SK-N-SH treated with all-trans-retinoic acid at 6 μM for 48 hours (cell line): ENCODE measurements at regions not wholly inside any gene's neighbourhood (a gene's known extent, or its start where the extent isn't known, plus 50 kb on each side); places are given as distances from the start of the nearest gene placed in this dataset.

Experiments used
- ATAC-seq: fragments of 200-7000 bp; cut with Tn5 transposase; 3 replicates; pipeline ENCODE4 v1.9.1; 2020; ENCODE audit warnings: mild to moderate bottlenecking, moderate library complexity
- ARNTL ChIP-seq: fragments of 450-650 bp; formaldehyde crosslinking; IDR thresholded peaks from 2 replicates; pipeline ENCODE4 v1.5.0; 2020; ENCODE audit warnings: low read depth, mild to moderate bottlenecking, moderate library complexity, borderline replicate concordance
- BACH2 ChIP-seq: fragments of 250-450 bp; sonication (Bioruptor Pico); IDR thresholded peaks from 2 replicates; pipeline ENCODE4 v1.9.0; 2021; ENCODE audit warnings: mild to moderate bottlenecking, borderline replicate concordance
- CSDC2 ChIP-seq: fragments of 250-450 bp; sonication (Bioruptor Pico); IDR thresholded peaks from 2 replicates; pipeline ENCODE4 v1.5.0; 2020; ENCODE audit warnings: mild to moderate bottlenecking, moderate library complexity
- CSRNP3 ChIP-seq: fragments of 250-450 bp; sonication (Bioruptor Pico); IDR thresholded peaks from 2 replicates; pipeline ENCODE4 v1.5.1; 2021; ENCODE audit warnings: mild to moderate bottlenecking, moderate library complexity
- ESRRG ChIP-seq: fragments of 250-450 bp; sonication (Bioruptor Pico); IDR thresholded peaks from 2 replicates; pipeline ENCODE4 v1.6.1; 2021; ENCODE audit warnings: mild to moderate bottlenecking
- OSR1 ChIP-seq: fragments of 250-450 bp; sonication (Bioruptor Pico); IDR thresholded peaks from 2 replicates; pipeline ENCODE4 v1.8.0; 2022; ENCODE audit warnings: moderate library complexity, mild to moderate bottlenecking, inconsistent platforms
- PATZ1 ChIP-seq: fragments of 250-450 bp; sonication (Bioruptor Pico); IDR thresholded peaks from 2 replicates; pipeline ENCODE4 v1.8.0; 2020; ENCODE audit warnings: mild to moderate bottlenecking, moderate library complexity, borderline replicate concordance
- POU6F1 ChIP-seq: fragments of 250-450 bp; sonication (Bioruptor Pico); IDR thresholded peaks from 2 replicates; pipeline ENCODE4 v1.8.0; 2021; ENCODE audit warnings: low read depth, mild to moderate bottlenecking, moderate library complexity, borderline replicate concordance
- PPARA ChIP-seq: fragments of 250-450 bp; sonication (Bioruptor Pico); IDR thresholded peaks from 2 replicates; pipeline ENCODE4 v1.5.0; 2020; ENCODE audit warnings: mild to moderate bottlenecking, borderline replicate concordance
- RARB ChIP-seq: fragments of 250-450 bp; sonication (Bioruptor Pico); IDR thresholded peaks from 2 replicates; pipeline ENCODE4 v1.8.0; 2021; ENCODE audit warnings: mild to moderate bottlenecking, moderate library complexity
- TCF4 ChIP-seq: fragments of 250-450 bp; sonication (Bioruptor Pico); IDR thresholded peaks from 2 replicates; pipeline ENCODE4 v1.8.0; 2021; ENCODE audit warnings: mild to moderate bottlenecking, moderate library complexity, borderline replicate concordance
- TOX ChIP-seq: fragments of 250-450 bp; sonication (Bioruptor Pico); IDR thresholded peaks from 2 replicates; pipeline ENCODE4 v1.8.0; 2021; ENCODE audit warnings: mild to moderate bottlenecking, moderate library complexity, borderline replicate concordance
- TSHZ2 ChIP-seq: fragments of 250-450 bp; sonication (Bioruptor Pico); IDR thresholded peaks from 2 replicates; pipeline ENCODE4 v1.5.0; 2020; ENCODE audit warnings: mild to moderate bottlenecking, moderate library complexity
- ZC3H10 ChIP-seq: fragments of 250-450 bp; sonication (Bioruptor Pico); IDR thresholded peaks from 2 replicates; pipeline ENCODE4 v1.5.1; 2021; ENCODE audit warnings: mild to moderate bottlenecking, moderate library complexity
- ZFP3 ChIP-seq: fragments of 250-450 bp; sonication (Bioruptor Pico); IDR thresholded peaks from 2 replicates; pipeline ENCODE4 v1.5.0; 2020; ENCODE audit warnings: mild to moderate bottlenecking, moderate library complexity
- ZFP30 ChIP-seq: fragments of 450-650 bp; formaldehyde crosslinking; IDR thresholded peaks from 2 replicates; pipeline ENCODE4 v1.5.0; 2022; ENCODE audit warnings: mild to moderate bottlenecking, moderate library complexity
- ZNF565 ChIP-seq: fragments of 450-650 bp; formaldehyde crosslinking; conservative IDR thresholded peaks from 2 replicates; pipeline ENCODE4 v1.5.0; 2020; ENCODE audit warnings: low read depth, mild to moderate bottlenecking, moderate library complexity
- ZNF70 ChIP-seq: fragments of 450-650 bp; formaldehyde crosslinking; IDR thresholded peaks from 2 replicates; pipeline ENCODE4 v1.5.0; 2020; ENCODE audit warnings: mild to moderate bottlenecking, moderate library complexity
- ZNF8 ChIP-seq: fragments of 450-650 bp; formaldehyde crosslinking; IDR thresholded peaks from 2 replicates; pipeline ENCODE4 v1.5.0; 2020; ENCODE audit warnings: mild to moderate bottlenecking, moderate library complexity

- no peak for ATAC-seq
- TF ChIP-seq PPARA (CRISPR knock-in tag) (no peak), TSHZ2 (CRISPR knock-in tag) (no peak), CSRNP3 (no peak), POU6F1 (no peak)
- TF ChIP-seq, all 23 proteins: peak for 0
Measured at GRCh38 chr13:99690426-99691174, 189.3 kb downstream of the TM9SF2 start.

- TF ChIP-seq RARB (CRISPR knock-in tag) (no peak), PATZ1 (CRISPR knock-in tag) (no peak), TOX (no peak), TSHZ2 (CRISPR knock-in tag) (no peak), ZNF8 (CRISPR knock-in tag) (no peak), OSR1 (no peak), PPARA (CRISPR knock-in tag) (no peak), ESRRG (no peak), ZFP3 (no peak), TCF4 (CRISPR knock-in tag) (no peak), CSDC2 (CRISPR knock-in tag) (no peak), ZC3H10 (CRISPR knock-in tag) (no peak), ZFP30 (no peak), ARNTL (CRISPR knock-in tag) (no peak), BACH2 (CRISPR knock-in tag) (no peak)
- ATAC-seq, result no peak
Measured at GRCh38 chr13:99689955-99690354, 188.7 kb downstream of the TM9SF2 start.

- ATAC-seq, result no peak
- TF ChIP-seq ZNF70 (CRISPR knock-in tag) (no peak), ZNF565 (no peak), PATZ1 (CRISPR knock-in tag) (no peak), PPARA (CRISPR knock-in tag) (no peak), POU6F1 (no peak), TOX (no peak)
Measured at GRCh38 chr13:99688776-99689175, 187.5 kb downstream of the TM9SF2 start.
